RPMI8226 (cell line): ENCODE measurements at regions not wholly inside any gene's neighbourhood (a gene's known extent, or its start where the extent isn't known, plus 50 kb on each side); places are given as distances from the start of the nearest gene placed in this dataset.
"Not testable (repeated sequence)": the region's sequence is repeated elsewhere in the genome, so short reads cannot be mapped to it uniquely, and the experiment has no call there.

Experiments used
- DNase-seq: peaks from one replicate; pipeline ENCODE4 v3.0.0-alpha.2; 2015

DNA sequence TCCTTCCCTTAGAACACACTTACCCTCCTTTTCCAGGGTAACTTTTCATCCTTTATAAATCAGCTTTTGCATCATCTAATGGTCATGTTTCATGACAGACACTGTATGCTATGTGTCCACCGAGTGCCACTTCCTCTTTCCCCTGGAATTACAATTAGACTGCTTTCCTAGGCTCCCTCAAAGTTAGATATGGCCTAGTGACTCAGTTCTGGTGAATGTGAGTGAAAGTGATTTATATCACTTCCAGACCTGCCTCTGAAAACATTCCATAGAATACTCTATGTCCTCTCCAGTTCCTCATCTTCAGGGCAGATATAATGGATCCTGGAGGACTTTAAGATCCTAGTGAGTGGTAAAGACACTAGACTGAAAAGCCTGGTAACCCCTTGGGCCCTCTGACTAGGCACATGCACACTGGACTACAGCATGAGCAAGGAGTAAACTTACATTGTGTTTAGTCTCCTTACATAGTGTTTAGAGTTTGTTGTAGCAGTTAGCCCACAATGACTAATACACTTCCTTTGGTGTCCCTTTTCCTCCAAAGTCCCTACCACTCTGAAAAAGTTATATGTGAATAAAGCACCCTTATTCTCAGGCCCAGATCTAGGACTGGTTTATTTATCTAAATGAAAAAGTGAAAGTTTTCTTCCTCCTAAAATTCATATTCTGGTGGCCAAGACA is 59.3 kb downstream of the GPR88 start:
- no peak for DNase-seq

DNA sequence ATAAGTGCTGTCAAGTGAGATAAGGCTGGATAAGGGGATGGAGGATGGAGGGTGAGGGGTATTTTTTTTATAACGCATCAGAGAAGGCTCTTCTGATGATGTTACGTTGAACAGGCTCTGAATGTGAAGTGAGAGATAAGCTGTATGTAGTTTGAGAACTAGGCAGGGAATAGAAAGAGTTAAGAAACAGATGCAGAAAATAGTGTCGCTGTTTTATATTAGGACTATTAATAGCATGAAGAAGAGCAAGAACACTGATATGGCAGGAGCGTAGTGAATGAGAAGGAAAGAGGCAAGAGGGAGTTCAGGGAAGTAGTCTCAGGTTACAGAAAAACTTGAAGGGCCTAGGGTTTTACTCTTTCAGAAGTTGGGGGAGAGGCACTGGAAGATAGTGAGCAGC is 59.8 kb downstream of the GPR88 start:
- no peak for DNase-seq

DNA sequence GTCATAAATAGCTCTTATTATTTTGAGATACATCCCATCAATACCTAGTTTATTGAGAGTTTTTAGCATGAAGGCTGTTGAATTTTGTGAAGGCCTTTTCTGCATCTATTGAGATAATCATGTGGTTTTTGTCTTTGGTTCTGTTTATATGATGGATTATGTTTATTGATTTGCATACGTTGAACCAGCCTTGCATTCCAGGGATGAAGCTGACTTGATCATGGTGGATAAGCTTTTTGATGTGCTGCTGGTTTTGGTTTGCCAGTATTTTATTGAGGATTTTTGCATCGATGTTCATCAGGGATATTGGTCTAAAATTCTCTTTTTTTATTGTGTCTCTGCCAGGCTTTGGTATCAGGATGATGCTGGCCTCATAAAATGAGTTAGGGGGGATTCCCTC is 62.4 kb downstream of the GPR88 start:
- not testable (repeated sequence) for DNase-seq

DNA sequence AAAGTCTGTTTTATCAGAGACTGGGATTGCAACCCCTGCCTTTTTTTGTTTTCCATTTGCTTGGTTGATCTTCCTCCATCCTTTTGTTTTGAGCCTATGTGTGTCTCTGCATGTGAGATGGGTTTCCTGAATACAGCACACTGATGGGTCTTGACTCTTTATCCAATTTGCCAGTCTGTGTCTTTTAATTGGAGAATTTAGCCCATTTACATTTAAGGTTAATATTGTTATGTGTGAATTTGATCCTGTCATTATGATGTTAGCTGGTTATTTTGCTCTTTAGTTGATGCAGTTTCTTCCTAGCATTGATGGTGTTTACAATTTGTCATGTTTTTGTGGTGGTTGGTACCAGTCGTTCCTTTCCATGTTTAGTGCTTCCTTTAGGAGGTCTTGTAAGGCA is 64.1 kb downstream of the GPR88 start:
- not testable (repeated sequence) for DNase-seq

DNA sequence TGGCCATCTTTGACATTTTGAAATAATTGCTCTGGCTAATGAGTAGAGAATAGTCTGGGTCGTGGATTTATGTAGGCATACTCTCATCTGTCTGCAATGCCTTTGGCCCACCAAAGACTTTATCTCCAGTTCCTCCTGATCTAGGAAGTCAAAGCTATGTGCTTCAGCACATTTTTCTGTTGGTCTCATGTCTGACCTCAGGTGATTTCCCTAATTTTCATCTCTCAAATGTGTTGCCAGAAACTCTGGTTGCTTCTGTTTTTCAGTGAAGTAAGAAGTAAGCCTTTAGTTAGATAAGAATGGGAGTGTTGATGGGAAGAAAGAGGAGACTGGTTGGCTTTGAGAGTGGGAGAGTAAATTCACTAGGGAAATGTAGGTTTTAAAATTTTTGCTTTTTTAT is 66.4 kb downstream of the GPR88 start:
- DNase-seq = no peak

DNA sequence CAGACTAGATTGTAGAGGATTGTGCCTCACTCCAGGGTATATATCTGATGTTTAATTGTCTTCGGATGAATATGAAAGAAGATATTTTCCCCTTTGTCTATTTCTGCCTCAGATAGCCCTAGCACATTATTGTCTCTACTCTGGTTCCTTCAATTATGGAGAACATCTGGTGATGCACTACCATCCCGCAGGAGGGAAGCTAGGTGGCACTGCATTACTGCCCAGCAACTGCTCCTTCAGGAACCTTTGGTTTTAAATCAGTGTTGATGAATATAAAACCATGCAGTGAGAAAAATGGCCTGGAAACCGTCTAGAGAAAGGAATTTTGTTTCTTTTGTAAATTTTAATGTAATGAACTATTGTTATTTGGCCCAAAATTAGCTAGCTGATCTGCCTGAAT is 68.5 kb downstream of the GPR88 start:
- peak; percentile 12 for DNase-seq

DNA sequence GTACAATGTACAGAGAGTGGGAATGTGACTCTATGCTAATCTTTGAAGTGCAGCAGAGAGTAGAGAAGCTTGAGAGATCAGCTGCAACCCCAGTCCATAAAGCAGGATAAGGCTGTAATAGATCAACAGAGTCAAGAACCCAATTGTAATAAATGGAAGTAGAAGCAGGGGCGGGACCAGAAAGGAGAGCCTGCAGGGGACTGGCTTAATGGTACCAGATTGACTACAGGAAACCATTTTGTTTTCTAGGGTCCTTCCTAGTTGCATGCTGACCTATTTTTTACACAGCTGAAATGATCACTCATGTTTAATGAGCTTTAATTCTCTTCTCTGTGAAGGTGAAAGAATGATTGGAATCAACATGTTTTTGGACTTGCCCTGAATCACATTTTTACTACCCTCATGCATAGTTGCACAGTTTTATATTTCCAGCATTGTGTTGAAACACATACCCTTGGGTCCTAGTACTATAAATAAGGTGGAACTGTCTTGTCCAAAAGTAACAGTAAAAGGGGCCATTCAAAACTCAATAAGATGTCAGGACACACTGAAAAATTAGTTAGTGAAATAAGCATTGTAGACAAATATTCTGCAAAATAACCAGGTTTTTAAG is 69.8 kb downstream of the GPR88 start:
- no peak for DNase-seq

DNA sequence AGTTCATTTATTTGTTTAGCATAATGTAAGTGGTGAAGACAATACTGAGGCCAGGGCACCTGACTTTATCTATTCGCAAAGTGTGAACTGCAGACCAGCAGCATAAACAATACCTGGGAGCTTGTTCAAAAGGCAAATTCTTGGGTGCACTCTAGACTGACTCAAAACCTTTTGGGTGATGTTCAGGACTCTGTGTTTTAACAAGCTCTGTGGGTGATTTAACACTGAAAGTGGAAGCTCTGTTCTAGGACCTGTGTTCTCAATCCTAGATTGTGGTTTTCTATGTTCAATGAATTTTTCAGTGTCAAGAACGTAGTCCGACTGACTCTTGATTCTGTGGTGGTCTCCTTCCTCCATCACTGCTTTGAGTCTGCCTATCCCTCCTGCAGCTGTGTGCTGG is 71.9 kb downstream of the GPR88 start:
- no peak for DNase-seq

DNA sequence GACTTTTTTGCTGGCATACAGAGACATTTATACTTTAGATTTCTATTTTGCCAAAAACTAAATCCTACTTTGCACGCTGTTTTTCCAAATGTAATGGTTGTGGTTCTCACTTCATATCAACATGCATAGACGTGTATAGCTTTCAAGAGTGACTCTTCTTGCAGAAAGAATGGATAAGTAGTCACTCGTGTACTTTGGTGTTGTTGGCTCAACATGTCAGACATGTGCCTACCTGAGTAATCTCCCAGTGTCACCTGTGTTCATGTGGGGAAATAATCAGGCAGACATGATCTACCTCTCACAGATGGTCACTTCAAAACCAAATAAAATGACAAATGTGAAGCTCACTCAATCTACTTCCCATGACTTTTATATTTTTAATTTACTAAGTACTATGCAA is 73.1 kb downstream of the GPR88 start:
- DNase-seq = no peak

DNA sequence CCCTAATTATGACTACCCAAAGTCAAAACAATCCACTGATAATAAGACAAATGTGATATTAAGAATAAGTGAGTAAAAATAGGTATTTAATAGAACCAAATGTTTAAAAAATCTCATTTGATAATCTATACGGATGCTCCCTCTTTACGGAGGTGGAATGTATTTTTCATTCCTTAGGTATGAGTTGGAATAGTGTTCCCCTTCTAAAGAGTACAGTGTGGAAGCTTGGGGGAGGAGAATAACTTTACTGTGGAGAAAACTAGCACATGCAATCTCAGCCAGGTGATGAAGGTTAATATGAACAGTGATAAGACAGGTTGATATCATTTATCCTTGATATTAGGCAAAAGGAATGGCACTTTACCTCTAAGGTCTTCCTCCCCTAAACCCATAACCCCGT is 74.6 kb downstream of the GPR88 start:
- DNase-seq = no peak

DNA sequence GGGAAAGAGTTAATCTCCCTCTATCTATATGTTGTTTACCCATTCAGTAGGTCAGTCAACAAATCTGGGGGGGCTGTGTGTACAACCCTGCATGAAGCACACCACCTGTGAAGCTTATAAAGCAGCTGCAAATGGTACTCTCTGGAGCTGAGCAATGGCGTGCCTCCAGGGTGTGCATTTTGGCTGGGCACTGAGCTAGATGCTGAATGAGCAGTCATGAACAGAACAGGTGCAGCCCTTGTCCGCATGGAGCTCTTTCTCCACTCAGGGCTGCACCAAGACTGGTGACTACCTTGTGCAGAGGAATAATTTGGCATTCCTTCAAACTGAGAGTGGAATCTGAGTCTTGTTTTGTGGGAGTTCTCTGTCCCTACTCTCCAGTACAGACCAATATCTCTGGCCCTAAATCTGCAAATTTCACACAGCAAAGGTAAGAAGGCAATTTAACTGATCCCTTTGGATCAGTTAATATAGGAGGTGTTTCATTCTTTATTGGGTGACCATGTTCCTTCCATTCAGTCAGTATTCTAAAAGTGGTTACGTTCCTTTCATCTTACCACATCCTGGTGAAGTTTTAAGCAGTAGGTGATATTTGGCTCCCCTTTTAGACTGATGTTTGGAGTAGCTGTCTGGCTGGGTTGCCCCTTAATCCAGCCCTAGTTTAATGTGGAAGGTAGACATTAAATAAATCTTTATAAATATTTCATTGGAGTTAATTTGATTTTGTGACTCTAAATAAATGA is 76.0 kb downstream of the GPR88 start:
- DNase-seq = no peak

DNA sequence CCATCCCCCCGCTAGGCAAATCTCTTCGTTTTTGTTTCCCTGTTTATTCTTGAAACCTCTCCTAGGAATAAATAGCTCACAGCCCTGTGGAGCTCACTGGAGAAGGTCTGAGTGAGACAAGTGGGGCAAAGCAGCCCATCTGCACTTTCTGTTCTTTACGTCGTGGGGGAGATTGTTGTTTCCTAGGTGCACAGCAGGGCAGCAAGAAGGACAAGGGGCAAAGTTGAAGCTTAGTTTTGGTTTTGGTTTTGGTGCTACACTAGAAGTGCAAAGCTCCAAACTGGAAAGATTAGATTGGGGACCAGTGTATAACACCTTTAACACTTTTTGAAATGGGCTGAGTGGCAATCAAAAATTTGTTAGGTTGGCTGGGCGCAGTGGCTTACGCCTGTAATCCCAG is 76.6 kb downstream of the GPR88 start:
- DNase-seq = peak; percentile 25

DNA sequence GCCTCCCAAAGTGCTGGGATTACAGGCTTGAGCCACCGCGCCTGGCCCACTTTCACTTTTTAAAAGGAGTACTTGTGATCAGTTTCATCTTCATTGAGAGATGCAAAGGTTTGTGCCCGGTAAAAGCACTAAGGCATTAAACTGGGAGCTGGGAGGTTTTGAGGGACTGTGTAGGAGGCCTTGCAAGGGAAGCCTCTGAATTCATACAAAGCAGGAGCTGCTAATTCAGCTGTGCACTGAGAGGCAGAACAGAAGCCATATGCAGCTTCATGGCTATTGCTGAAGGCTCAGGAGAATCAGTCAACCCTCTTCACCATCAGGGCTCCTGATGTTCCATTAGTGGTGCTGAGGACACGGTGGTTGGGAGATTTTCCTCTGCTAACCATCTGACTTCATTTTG is 77.7 kb downstream of the GPR88 start:
- DNase-seq = no peak

DNA sequence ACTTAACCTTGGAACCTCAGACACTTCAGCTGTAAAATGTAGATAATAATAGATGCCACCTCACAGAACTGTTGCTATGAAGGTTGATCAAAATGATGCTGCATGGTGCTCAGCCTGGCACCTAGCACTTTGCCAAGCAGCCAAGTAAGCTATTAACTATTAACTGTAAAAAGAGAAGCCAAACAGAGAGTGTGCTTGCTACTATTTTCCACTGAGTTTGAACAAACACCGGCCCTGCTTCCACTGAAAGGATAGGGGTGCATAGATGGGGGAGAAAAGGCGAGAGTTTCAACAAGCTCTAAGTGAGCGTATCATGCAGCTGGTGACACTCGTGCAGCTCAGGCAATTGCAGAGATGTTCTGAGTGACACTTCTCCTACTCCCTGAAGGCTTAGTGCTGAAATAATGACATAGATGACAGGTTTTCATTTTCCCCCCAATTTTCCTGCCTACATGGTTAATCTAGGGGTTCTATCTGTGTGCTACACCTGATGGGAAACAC is 78.2 kb downstream of the GPR88 start:
- no peak for DNase-seq

DNA sequence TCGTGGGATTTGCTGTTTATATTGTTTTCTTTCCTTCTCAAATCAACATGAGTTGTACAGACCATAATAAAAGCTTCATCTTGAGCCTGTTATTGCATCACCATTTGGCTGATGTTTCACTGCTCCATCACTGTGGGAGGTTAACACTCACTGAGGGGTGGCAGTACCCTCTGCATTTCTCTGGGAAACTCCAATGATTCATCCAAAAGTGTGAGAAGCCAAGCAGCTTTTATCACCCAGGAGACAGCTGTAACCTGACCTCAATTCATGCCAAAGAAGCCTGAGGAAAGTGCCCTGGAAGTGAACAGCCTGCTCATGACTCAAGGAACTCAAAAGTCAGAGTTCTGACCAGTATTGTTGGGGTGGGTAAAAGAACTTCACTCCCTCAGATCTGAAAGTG is 84.1 kb downstream of the GPR88 start:
- no peak for DNase-seq

DNA sequence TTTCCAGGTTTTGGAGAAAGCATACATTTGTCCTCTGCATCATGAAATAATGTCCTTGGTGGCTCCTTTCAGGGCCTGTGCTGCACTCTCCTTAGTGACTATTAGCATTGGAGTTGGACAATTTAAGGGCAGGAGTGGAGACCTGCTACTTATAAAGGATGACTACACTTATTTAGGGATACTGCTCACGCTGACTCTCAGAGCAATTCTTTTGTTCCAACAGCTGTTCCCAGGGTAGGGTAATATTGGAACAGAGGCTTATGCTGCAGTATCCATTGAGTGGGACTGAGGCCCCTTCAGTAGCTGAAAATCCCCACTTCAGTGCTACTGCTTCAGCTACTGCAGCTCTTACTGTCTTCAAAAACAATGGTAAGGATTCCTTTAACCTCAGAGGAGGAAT is 84.6 kb downstream of the GPR88 start:
- DNase-seq = no peak

DNA sequence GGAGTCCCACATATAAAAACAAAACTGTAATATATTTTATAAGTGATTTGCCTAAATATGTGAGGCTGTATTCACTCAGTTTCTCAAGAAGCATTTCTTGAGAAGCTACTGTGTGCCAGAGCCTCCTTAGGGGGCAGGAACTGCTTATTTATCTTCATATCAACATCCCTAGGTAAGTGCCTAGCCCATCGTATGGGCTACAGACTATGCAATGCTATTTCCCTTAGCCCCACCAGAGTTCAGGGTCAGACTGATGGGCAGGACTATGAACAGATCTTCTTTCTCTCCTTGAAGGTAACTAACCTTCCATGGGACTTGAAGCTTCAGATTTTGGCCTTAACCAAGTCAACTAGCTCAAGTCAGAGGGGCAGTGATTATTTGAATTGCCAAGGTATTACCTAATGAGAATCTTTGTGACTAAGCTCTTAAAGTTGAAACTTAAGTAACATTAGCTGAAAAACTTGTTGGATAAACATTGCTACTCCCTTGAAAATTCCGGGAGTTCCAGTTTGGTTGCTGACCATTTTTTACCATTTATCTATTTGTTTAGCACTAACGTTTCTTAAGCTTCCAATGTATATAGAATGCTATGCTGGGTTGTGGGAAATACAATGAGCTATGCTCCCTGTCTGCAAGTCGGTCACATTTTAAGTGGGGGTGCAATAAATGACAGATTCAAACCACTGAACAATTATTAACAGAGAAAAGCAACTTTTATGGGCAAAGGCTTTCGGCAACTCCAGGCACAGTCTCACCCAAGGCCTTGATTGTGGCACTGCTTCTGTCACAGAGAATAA is 85.2 kb downstream of the GPR88 start:
- DNase-seq = no peak

DNA sequence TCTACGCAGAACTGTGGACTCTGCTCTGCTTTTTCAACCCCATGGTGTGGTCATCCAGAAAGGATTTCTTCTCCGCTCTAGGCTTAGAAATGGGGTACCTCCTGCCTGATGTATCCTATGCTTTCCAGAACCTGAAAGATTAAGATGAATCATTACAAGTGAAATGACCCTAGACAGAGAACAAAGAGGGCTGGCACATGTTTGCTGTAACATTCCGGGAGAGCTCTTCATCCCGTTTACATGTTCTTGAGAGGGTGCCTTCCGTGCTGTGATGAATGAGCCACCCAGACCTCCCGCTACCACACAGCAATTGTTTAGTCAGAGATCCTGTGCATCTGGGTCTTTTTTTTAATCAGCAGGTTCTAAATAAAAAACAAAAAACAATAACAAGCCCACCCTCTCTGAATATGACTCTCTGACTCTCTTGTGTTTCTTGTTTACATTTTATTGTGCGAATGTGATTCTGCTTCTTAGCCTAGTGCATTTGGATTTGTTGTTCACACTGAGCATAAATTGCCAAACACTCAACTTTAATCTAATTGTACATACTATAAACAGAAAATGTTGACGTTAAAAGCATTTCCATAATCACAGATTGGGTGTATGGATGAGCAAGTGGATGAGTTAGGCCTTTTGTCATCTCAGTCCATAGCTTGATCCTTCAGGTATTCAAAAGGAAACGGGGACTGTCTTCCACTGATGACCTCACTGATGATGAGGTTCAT is 87.1 kb downstream of the GPR88 start:
- DNase-seq = no peak

DNA sequence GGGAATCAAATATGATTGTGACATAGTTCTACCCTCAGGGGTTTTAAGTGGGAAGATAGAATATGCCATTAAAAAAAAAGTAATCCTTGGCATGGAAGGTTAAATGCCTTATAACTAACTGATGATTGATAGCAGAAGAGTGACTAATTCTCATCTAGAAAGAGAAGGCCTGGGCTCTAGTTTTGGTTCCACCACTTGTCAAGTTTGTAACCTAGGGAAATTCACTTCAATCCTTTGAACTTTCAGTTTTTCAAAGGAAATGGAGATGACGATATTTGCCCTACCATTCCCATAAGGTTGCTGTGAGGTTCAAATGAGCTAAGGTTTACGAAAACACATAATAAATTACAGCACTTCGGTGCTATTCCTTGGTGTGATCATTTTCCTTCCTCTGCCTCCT is 88.5 kb downstream of the GPR88 start:
- no peak for DNase-seq

DNA sequence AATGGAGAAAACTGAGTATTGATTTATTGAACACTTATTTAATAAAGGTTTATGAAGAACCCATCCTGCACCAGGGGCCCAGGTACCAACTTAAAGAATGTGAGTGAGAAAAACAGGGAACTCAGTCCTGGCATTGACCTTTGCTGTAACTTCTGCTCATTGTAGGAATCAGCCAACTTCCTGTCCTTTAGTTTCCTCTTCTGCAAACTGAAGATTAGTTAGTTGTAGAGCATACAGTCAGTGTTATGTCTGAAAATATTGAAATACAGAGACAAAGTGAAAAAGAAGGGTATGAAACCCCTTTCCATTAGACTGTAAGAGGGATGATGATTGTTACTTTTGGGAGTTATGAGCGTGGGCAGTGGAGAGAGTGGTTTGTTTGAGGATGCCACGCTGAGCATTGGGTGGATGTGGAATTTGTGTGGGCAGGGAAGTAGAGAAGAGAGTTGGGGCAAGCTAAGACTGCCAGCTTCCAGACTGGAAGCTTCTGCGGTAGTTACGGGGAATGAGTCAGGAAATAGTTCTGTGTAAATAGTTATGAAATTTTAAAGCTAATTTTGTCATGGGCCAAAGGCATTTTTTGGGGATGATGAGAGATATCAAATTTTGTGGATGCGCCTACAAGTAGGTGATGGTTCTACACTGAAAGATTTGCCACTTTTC is 89.2 kb downstream of the GPR88 start:
- DNase-seq = no peak

DNA sequence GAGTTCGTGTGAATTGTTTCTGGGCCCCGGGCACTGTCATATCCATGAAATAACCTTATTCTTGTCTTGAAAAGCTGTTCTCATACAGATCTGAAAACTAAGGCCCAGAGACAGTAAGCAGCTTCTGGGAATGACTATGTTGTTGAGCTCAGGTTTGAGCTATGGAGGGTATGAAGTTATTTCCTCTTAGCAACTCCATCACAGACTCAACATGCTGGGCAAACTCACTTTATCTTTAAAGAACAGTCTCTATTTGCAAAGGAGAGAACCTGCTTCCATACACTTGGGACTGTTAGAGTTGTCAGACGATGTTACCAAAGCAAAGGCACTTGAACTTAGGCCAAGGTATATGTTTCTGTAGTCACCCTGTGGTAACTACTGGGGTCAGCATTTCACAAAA is 90.0 kb downstream of the GPR88 start:
- DNase-seq = no peak

DNA sequence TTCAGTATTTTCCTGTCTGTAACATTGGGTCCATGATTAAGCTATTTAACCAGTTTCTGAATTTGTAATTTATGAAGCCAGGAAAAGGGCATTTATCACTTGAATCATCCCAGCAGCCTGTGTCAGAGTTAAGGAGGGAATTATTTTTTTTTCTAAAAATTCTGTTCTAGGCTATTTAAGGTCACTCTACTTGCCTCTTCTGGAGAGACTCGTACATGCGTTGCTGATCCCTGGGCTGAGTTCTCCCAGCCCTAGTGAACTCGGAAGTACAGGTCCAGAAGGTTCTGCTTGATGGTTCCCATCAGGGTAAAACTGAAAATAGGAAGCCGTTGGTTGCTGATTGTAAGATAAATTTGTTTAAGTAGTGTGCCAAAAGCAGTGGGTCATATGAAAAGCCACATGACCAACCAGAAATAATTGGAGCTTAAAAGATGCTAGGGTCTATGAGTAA is 90.7 kb downstream of the GPR88 start:
- DNase-seq = no peak
